NCI-H2171 treated with DMSO at 0.1 percent for 48 hours (cell line): ENCODE measurements at regions not wholly inside any gene's neighbourhood (a gene's known extent, or its start where the extent isn't known, plus 50 kb on each side); places are given as distances from the start of the nearest gene placed in this dataset.

ENCODE experiments used
- DNase-seq: peaks from one replicate; lab custom pipeline; 2025; lab: John Stamatoyannopoulos, UW

DNA sequence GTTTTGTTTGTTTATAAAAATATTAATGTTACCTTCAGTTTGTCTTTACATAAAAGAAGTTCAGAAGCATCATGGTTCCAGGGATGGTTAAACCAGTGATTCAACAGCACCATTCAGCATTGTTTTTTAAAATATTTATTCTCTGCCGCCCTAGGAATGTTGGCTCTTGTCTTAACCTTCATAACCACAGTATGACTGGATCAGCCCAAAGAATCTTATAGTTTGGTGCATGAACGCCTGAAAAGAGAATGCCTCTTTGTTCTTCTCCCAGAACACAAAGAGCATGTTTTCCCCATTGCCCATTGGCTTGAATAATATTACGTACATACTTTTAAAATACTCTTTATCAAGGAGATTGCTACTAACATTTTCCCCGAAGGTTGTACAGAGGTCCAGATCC, 413.4 kb downstream of the ANXA1 start:
- DNase-seq = no peak

DNA sequence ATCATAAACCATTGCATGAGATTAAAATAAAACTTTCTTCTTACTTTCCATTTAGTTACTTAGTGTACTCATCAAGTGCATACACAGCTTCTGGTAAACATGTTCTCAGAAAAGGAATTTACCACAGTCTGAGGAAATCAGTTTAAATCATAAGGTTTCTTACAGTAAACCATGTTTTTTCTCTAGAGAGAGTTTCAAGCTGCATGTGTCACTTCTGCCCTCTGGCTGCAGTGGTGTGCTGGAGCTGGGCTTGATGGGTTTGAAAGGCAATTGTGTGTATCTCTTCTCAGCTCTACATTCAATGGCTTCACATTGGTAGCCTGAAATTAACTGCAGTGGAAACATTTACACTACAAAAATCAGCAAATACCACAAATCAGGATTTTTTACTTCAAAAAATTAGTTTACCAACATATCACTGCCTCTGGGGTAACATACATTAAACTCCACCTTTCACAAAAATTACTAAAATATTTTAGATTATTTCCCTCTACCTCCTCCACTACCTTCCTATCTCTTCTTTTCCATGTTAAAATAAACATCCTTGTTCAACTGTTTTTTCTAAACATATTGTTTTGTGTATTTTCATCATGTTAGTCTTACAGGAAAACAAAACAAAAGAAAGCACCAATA, 414.3 kb downstream of the ANXA1 start:
- peak; percentile 5 for DNase-seq

DNA sequence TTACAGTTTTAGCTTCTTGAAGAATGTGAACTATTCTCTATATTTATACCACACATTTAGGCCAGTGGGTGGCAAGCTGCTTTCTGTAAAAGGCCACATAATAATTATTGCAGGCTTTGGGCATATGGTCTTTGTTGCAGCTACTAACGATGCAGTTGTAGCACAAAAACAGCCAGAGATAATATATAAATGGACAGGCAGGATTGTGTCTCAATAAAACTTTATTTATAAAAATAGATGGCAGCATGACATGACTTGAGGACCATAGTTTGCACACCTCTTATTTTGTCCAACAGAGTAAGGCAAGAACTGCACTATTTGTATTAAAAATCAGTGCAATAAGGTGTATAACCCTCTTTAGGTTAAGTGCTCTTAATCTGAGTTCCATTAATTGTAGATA, 415.0 kb downstream of the ANXA1 start:
- no peak for DNase-seq

DNA sequence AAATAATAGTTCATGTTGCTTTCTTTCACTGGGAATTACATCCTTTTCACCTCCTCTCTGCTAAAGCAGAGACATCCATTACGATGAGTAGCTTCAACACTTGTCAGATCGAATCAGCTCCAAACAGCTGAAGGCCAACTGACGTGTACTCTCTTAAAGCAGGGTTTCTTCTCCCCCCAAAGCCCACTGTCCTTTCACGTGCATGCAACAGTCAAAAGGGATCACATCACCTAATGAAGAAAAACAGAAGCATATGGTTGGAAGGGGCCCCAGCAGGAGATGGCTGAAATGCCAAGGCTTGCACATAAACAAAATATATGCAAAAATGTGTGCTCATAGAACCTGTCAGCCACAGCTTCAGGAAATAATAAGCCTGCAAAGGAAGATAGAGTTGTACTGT, 421.6 kb downstream of the ANXA1 start:
- DNase-seq = peak; percentile 91

DNA sequence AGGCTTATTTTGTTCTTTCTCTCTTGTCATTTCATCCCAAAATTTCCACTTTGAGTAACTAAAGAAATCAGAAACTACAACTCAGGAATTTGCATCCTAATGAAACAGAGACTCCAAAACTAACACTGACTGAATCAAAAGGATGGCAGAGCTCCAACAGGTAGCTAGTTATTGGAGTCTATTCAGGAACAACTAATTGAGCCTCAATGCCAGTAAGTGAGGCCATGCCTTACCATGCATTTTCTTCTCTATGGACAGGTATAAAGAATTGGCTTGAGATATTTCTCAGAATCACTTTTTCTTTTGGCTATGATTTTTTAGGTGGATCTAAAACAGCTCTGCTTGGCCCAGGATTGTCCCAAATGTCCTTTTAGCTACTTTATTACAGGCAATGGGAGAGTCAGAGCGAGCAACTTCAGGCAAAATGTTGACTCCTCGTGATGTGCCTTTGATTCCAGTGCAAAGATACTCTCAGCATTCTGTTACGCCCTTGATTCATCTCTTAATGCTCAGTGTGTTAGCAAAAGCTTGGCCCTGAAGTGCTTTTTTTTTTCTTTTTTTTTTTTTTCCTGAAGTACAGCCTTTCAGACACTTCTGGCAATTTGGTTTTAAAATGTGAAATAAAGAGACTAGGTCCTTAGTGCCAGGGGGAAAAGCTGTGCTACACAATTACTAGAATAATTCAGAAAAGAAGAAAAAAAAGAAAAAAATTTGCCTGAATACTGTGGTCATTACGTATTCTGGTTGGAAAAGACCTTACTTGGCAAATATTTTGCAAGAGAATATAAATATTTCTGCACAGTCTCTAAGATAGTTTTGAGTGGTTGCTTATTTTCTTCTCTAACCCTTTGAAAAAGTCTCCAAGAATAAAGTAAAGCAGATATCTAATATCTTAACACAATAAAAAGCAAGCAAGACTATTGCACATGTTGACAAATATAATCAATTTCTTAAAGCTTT, 423.7 kb downstream of the ANXA1 start:
- DNase-seq = peak; percentile 28

DNA sequence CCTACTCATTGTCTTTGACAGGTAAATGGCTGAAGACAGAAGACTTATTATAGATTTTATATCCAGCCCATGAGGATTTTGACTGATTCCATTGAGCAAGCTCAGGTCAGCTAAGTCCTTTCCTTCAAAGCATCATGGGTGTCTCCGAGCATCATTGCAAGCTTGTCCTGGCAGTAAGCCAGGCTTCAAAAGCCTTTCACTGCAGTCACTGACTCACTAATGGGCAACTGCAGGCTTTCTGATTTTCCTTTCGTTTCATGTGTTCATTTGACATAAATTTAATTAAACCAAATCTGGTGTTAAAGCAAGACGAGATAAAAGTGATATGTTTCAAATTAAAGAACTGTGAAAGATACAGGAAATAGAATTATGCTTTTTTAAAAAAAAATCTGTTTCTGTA, 426.2 kb downstream of the ANXA1 start:
- peak; percentile 57 for DNase-seq

DNA sequence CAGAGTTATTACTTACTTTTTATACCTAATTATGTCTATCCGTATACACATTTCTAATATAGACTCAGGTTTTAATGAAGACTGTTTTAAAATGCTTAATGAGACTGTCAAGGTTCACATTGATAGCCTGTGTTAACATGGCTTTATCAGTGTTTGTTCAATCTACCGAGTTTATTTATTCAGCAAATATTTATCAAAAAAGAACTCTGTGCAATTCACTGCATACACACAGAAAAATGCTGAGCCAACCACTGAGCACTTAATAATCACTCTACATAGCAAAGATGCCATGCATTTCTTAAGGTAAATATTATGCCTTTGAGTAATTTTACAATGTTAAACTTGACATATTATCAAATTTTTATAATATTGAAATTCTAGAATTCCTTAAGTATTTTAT, 428.2 kb downstream of the ANXA1 start:
- DNase-seq = no peak

DNA sequence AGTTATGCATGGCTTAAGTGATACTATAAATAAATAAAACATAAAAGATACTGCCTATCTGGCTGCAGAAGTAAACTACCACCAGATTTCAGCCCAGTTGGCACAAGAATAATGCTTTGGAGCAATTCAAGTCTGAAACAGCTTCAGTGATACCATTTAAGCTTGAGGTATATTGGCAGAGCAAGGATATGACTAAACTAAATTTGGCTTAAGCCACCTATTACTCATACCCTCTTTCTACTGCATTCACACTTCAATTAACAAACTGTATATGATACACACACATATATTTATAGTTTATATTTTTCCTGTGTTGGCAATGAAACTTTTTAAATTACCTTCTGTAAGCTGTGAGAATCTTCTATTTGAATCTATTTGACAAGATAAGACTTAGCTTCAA, 431.9 kb downstream of the ANXA1 start:
- no peak for DNase-seq

DNA sequence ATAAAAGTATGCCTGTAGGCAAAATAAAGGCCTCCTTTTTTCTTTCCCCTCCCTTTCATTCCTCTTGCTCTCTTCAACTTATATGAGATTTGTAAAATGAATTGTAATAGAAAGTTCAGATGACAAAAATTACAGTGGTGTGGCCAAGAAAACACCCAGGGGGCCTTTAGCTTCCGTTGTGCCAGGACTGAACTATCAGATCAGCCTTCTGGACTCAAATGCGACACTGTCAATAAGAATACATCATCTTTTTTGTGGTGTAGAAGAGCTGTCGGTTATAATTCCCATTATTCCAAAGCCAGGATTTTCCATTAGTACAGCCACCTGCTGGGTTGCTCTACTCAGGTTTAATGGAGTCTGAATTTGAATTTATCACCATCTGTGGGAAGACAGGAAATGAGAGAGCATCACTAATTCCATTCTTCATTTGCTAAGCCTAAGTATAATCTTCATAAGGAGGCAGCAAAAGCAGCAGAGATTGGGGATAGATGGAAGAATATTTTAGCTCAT, 443.4 kb downstream of the ANXA1 start:
- peak; percentile 17 for DNase-seq

DNA sequence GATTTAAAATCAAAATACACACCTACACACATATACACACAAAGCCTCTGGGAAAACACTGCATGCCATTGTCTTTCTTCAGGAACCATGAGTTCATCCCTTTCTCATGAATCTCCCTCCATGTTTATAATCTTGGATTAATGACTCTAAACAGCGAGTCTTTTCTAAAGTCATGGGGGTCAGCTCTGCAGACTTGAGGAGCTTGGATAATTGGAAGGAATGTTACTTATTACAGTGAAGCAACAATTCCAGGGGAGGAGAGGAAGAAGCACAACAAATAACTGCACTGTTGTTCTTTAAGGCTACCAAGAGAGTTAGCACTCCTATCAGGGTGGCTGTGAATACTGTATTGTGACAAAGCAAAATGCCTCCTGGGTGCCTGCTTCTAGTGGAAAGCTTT, 444.7 kb downstream of the ANXA1 start:
- DNase-seq = no peak

DNA sequence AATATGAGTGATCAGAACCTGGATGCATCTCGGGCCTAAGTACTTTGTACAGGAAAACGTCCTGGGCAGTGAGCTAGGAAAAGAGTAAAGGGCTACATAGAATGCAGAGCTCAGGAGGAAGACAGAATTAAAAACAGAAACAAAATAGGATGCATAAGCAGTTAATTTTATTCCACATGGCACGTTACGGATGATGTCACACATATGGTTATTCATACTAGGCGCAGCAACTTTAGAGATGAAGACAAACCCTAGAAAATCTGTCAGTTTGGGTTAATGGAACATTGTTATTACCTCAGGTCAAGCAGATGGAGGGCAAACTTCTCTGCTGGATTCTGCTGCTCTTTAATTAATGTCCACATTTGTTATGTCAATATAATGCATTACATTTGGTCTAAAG, 445.4 kb downstream of the ANXA1 start:
- DNase-seq = no peak

DNA sequence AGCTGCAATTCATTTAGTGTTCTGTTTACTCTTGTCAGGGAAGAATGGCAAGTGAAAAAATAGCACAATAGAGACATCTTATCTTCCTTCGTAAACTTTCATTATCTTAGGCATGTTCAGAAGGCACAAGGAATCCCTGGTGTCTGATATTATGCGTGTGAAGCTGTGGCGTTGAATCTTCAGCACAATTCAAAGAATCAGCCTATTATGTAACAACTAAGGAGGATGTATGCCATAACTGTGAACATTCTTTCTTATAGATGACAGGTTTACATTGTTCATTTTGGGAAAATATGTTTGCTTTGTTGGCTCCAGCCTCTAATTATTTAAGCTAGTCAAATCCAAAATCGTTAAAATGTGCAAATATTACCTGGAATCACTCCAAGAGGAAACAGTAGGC, 446.1 kb downstream of the ANXA1 start:
- no peak for DNase-seq

DNA sequence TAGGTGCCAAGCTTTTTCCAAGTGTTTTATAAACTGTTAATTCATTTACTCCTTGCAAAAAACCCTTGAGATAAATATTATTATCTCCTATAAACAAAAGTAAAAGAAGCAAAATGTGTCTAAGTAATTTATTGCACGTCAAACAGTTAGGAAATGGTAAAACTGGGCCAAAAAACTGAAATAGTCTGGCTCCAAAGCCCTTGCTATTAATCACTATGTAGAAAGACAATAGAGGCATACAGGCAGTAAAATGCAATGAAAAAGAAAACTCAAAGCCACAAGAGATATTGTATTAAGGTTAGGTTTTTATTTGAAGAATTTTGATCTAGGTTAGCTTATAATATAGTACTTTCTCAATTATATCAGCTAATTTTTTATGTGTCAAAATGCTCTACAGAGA, 457.7 kb downstream of the ANXA1 start:
- DNase-seq = no peak

DNA sequence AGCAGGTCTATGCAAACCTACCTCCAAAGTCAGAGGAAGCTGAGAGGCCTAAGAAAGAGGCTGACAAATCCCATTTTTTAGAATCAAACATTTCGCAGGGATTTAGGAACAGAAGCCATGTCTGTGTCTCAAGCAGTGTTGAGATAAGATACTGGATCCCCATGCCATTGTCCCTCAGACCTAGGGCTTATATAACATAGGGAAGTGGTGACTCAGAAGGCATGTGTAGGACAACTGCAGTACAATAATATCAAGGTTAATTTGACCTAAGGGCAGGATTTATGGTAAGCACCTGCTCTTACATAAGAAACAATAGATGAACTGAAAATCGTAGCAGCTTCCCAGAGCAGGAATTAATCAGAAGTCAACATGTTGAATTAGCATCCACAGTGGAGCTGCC, 459.4 kb downstream of the ANXA1 start:
- DNase-seq = no peak

DNA sequence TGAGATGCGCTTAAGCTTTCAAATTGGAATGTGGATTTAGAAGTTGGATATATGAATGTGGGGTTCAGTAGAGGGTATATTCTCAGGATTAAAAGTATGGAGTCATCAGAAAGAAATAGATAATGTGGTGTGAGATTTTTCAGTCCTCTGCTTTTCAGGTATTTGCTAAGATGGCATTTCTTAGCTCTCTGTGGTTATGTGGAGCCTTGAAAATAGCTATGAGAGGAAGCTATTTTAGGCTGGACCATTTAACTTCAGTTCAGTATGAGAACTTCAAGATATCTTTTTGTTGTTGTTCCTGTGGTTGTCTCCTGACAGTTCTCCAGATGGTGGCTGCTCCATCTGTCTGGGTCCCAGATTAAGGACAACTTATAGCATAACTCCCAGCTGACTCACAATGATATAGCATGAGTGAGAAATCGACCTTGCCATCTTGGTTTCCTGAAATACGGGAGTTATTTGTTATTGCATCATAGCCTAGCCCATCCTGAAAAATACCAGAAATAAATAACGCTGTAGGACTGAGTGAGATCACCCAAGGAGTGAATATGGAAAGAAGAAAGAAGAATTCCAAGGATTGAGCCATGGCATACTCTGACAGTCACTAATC, 461.5 kb downstream of the ANXA1 start:
- no peak for DNase-seq

DNA sequence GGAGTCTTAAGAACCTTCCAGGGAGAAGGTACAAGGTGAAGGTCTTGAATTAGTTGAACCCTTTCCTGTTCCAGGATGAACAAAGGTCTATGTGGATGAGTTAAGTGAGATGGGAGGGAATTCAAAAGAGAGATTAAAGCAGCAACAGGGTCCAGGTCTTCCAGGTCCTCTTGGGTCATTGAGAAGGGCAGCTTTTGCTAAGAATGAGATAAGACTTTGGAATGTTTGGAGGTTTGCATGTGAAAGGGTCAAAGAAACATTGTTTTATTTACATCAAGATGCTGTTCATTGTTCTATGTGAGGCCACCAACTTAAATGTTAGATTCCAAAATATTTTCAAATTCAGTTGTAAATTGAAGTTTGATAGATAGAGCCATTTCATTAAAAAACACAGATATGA, 463.9 kb downstream of the ANXA1 start:
- DNase-seq = no peak

DNA sequence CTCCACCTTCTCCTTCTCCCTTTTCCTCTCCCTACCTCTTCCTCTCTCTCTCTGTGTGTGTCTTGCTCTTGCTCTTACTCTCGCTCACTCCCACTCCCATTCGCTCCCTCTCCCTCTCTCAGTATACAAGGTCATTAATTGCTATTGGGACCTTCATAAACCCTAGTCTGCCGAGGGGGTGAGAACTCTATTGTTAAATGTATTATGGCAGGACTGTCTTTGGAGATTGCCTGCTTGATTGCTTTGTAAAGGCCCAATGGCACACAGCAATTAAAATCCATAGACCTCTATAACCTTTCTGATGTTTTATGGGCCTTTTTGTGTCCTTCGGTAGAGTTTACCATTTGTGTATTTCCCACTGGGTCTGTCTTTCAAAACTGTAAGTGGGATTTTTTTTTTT, 465.9 kb downstream of the ANXA1 start:
- DNase-seq = no peak

DNA sequence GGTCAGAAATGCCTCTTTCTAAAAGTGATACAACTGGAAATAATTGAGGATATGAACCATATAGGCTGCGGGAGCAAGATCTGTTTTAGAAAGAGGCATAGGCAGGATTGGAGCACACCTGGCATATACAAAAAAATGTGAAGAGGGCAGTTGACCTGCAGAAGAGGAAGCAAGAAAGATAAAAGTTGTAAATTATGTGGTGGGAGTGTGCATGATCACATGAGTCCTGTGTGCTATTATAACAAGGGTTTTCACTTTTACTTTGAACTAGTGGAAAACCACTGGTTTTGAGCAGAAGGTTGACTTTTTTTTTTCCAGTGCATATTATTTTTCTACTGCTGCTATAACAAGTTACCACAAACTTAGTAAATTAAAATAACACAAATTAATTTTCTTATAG, 489.3 kb downstream of the ANXA1 start:
- DNase-seq = no peak

DNA sequence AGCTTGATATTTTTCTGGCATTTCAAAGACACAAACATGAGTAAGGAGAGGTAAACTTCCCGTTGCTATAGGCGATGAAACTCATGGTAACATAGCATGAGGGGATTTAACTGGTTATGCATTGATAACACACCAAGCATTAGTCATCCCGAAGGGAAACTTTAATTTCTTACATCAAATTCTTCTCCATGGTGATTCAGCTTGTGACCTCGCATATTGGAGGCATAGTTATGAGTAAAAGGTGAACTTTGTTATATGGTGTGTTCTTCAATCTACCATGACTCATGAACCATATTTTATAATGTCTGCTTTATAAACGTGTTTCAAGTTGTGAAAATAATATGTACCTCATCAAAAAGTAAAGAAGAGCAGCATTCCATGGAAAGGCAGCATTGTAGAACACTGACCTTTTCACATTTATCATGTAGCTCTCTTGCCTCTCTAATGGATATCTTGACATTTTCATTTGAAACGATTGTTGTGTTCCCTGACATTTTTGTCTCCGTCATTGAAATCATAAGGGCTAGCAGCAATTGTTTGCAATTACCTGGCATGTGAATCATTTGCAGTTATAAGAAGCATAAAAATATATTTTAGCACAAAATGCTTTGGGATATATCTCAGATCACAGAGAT, 491.8 kb downstream of the ANXA1 start:
- DNase-seq = no peak

DNA sequence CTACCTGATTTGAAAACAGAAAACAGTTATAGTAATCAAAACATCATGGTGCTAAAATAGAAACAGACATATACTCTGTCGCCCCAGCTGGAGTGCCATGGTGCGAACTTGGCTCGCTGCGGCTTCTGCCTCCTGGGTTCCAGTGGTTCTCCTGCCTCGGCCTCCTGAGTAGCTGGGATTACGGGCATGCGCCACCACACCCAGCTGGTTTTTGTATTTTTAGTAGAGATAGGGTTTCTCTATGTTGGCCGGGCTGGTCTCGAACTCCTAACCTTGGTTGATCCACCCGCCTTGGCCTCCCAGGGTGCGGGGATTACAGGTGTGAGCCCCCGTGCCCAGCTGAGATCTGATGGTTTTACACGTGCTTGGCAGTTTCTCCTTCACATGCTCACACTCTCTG, 495.9 kb downstream of the ANXA1 start:
- DNase-seq = no peak

DNA sequence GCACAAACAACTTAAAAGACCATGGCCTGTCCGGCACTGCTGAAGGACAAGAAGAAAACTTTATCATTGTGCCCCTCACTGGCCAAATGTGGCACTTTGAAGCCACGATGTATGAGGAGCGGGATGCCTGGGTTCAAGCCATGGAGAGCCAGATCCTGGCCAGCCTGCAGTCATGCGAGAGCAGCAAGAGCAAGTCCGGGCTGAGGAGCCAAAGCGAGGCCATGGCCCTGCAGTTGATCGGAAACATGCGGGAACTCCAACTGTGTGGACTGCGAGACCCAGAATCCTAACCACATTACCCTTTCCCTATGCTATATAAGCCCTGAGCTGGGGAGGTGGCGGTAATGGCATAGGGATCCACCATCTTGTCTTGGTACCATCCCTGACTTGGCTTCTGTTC, 497.9 kb downstream of the ANXA1 start:
- DNase-seq = no peak

DNA sequence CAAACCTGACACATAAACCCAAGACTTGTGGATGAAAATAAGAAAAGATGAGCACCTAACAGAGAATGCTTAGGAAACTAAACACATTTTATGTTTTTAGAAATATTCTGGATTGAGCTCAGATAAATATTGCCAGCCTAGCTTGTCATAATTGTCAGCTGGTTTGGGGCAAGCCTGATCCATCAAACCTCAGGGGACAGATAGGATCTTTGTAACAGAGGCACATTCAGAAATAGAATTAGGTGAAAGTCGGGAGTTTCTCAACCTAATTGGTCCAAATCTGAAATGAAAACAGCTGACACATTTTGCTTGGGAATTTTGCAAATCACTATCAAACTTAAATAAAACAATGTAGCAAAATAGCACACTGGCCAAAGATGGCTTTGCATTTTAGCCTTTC, 503.7 kb downstream of the ANXA1 start:
- DNase-seq = no peak

DNA sequence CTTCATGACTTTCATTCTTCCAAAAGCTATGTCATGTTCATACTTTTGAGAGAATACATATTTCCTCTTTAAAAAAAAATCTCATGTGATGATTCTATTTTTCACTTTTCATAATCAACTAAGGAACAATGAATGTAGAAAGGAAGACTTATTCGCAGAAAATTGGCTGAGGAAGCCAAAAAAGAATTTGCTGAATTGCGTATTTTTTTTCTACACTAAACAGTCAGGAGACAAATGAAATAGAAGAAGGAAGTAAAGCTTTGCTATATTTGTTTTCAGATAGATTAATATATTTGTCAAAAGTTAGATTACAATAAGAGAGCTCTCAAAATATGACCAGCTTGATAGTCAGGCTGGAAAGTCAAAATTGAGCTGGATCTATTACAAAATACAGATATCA, 504.2 kb downstream of the ANXA1 start:
- no peak for DNase-seq
